B cell (primary cell): ENCODE measurements at regions not wholly inside any gene's neighbourhood (a gene's known extent, or its start where the extent isn't known, plus 50 kb on each side); places are given as distances from the start of the nearest gene placed in this dataset.
"Not testable (repeated sequence)": the region's sequence is repeated elsewhere in the genome, so short reads cannot be mapped to it uniquely, and the experiment has no call there.

Experiments used
- CTCF ChIP-seq: fragments of 200-600 bp; IDR thresholded peaks from one replicate; pipeline ENCODE4 v1.8.0; 2022; ENCODE audit warnings: antibody characterized with exemption, mild to moderate bottlenecking
- EZH2 ChIP-seq: IDR thresholded peaks from 2 replicates; pipeline ENCODE4 v1.6.1; 2012; ENCODE audit warnings: borderline replicate concordance, low read depth, mild to moderate bottlenecking, moderate library complexity, low read length; ENCODE audit not compliant: insufficient read depth, poor library complexity, severe bottlenecking

GRCh38 chr9:42757251-42757650 is 573.8 kb downstream of the SPATA31A6 start:
- TF ChIP-seq CTCF, EZH2: not testable (repeated sequence)
